Panc1 (cell line): ENCODE measurements at regions not wholly inside any gene's neighbourhood (a gene's known extent, or its start where the extent isn't known, plus 50 kb on each side); places are given as distances from the start of the nearest gene placed in this dataset.

Source experiments
- POLR2AphosphoS5 ChIP-seq: IDR thresholded peaks from 2 replicates; pipeline ENCODE4 v1.6.1; 2012; ENCODE audit warnings: mild to moderate bottlenecking, low read depth, low read length, moderate library complexity
- SIN3A ChIP-seq: IDR thresholded peaks from 2 replicates; pipeline ENCODE4 v1.6.1; 2012; ENCODE audit warnings: low read depth, mild to moderate bottlenecking, low read length, moderate library complexity, borderline replicate concordance; ENCODE audit not compliant: insufficient read depth
- TF ChIP-seq, protein P1 (sequence below): fragments of 450-650 bp; IDR thresholded peaks from 2 replicates; pipeline ENCODE4 v1.5.1; 2017; ENCODE audit warnings: mild to moderate bottlenecking

DNA sequence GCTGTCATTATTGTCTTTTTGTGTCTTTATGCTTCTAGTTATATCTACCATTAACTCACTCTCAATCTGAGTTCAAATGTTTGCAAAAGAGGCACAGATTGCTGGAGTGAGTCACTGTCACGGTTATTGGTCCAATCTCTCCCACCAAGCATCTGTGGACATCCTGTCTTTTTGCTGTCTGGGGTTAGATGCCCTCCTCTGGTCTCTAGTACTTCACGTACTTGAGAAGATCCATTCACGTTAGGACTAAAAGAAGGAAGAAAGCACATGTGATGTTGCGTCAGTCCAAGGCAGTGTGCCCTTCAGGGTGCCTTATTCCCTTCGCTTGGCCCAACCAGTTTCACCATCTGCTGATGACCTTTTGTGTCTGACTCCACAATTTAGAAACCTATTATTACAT is 72.3 kb upstream of the STXBP6 start:
- TF ChIP-seq POLR2AphosphoS5 (no peak), SIN3A (no peak)
- TF ChIP-seq, protein P1, sequence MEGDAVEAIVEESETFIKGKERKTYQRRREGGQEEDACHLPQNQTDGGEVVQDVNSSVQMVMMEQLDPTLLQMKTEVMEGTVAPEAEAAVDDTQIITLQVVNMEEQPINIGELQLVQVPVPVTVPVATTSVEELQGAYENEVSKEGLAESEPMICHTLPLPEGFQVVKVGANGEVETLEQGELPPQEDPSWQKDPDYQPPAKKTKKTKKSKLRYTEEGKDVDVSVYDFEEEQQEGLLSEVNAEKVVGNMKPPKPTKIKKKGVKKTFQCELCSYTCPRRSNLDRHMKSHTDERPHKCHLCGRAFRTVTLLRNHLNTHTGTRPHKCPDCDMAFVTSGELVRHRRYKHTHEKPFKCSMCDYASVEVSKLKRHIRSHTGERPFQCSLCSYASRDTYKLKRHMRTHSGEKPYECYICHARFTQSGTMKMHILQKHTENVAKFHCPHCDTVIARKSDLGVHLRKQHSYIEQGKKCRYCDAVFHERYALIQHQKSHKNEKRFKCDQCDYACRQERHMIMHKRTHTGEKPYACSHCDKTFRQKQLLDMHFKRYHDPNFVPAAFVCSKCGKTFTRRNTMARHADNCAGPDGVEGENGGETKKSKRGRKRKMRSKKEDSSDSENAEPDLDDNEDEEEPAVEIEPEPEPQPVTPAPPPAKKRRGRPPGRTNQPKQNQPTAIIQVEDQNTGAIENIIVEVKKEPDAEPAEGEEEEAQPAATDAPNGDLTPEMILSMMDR, result no peak
